ENCODE measurements at regions not wholly inside any gene's neighbourhood (a gene's known extent, or its start where the extent isn't known, plus 50 kb on each side); places are given as distances from the start of the nearest gene placed in this dataset.
"Not testable (repeated sequence)": the region's sequence is repeated elsewhere in the genome, so short reads cannot be mapped to it uniquely, and the experiment has no call there.

- DNase-seq = no peak
Measured at GRCh38 chr7:69187824-69188333, 410.4 kb upstream of the AUTS2 start.

- no peak for DNase-seq
Measured at GRCh38 chr7:69189406-69189805, 408.9 kb upstream of the AUTS2 start.

- no peak for DNase-seq
Measured at GRCh38 chr7:69190025-69190424, 408.2 kb upstream of the AUTS2 start.

GRCh38 chr7:69190763-69191162, 407.5 kb upstream of the AUTS2 start:
- DNase-seq = no peak

GRCh38 chr7:69192134-69192533, 406.1 kb upstream of the AUTS2 start:
- no peak for DNase-seq

- no peak for DNase-seq
Measured at GRCh38 chr7:69193061-69193460, 405.2 kb upstream of the AUTS2 start.

GRCh38 chr7:69196593-69196992, 401.7 kb upstream of the AUTS2 start:
- no peak for DNase-seq

GRCh38 chr7:69198250-69198649, 400.0 kb upstream of the AUTS2 start:
- DNase-seq = no peak

- DNase-seq = no peak
Measured at GRCh38 chr7:69199041-69199440, 399.2 kb upstream of the AUTS2 start.

- no peak for DNase-seq
Measured at GRCh38 chr7:69199661-69200060, 398.6 kb upstream of the AUTS2 start.

GRCh38 chr7:69203871-69204270, 394.4 kb upstream of the AUTS2 start:
- no peak for DNase-seq

- DNase-seq = no peak
Measured at GRCh38 chr7:69204943-69205342, 393.3 kb upstream of the AUTS2 start.

GRCh38 chr7:69205581-69205980, 392.7 kb upstream of the AUTS2 start:
- DNase-seq = no peak

- no peak for DNase-seq
Measured at GRCh38 chr7:69208276-69208675, 390.0 kb upstream of the AUTS2 start.

- no peak for DNase-seq
Measured at GRCh38 chr7:69208848-69209247, 389.4 kb upstream of the AUTS2 start.

- DNase-seq = no peak
Measured at GRCh38 chr7:69211336-69211735, 386.9 kb upstream of the AUTS2 start.

GRCh38 chr7:69211739-69212138, 386.5 kb upstream of the AUTS2 start:
- DNase-seq = no peak

GRCh38 chr7:69213878-69214277, 384.4 kb upstream of the AUTS2 start:
- DNase-seq = no peak

- DNase-seq = not testable (repeated sequence)
Measured at GRCh38 chr7:69215516-69215915, 382.8 kb upstream of the AUTS2 start.

GRCh38 chr7:69217516-69218350, 380.5 kb upstream of the AUTS2 start:
- no peak for DNase-seq

- no peak for DNase-seq
Measured at GRCh38 chr7:69218576-69218975, 379.7 kb upstream of the AUTS2 start.

- DNase-seq = no peak
Measured at GRCh38 chr7:69219381-69219780, 378.9 kb upstream of the AUTS2 start.

- DNase-seq = no peak
Measured at GRCh38 chr7:69225259-69225943, 372.9 kb upstream of the AUTS2 start.

GRCh38 chr7:69228212-69228811, 370.0 kb upstream of the AUTS2 start:
- no peak for DNase-seq
